HEK293 (cell line): ENCODE measurements at regions not wholly inside any gene's neighbourhood (a gene's known extent, or its start where the extent isn't known, plus 50 kb on each side); places are given as distances from the start of the nearest gene placed in this dataset.

Source experiments
- GLI2 ChIP-seq: fragments of 450-650 bp; formaldehyde crosslinking; IDR thresholded peaks from 2 replicates; pipeline ENCODE4; 2017; ENCODE audit warnings: missing biosample characterization, missing genetic modification characterization, low read depth, borderline replicate concordance
- KLF9 ChIP-seq: fragments of 450-650 bp; formaldehyde crosslinking; IDR thresholded peaks from 2 replicates; pipeline ENCODE4 v1.5.1; 2016; ENCODE audit warnings: missing biosample characterization, missing genetic modification characterization, low read depth
- MZF1 ChIP-seq: fragments of 450-650 bp; formaldehyde crosslinking; IDR thresholded peaks from 2 replicates; pipeline ENCODE4 v1.5.1; 2017; ENCODE audit warnings: missing biosample characterization, missing genetic modification characterization, borderline replicate concordance
- PRDM1 ChIP-seq: fragments of 450-650 bp; formaldehyde crosslinking; IDR thresholded peaks from 2 replicates; pipeline ENCODE4; 2016; ENCODE audit warnings: missing biosample characterization, missing genetic modification characterization
- TCF7L2 ChIP-seq: IDR thresholded peaks from 2 replicates; pipeline ENCODE4 v1.6.1; 2011; ENCODE audit warnings: low read depth, mild to moderate bottlenecking, inconsistent platforms, low read length, moderate library complexity, borderline replicate concordance
- ZNF426 ChIP-seq: fragments of 450-650 bp; formaldehyde crosslinking; IDR thresholded peaks from 2 replicates; pipeline ENCODE4 v1.5.1; 2017; ENCODE audit warnings: missing biosample characterization, missing genetic modification characterization, mild to moderate bottlenecking, inconsistent platforms, moderate library complexity
- TF ChIP-seq, protein P1 (sequence below): fragments of 450-650 bp; formaldehyde crosslinking; IDR thresholded peaks from 2 replicates; pipeline ENCODE4 v1.5.1; 2016; ENCODE audit warnings: missing biosample characterization, missing genetic modification characterization
- TF ChIP-seq, protein P2 (sequence below): fragments of 450-650 bp; formaldehyde crosslinking; IDR thresholded peaks from 2 replicates; pipeline ENCODE4 v1.5.1; 2016; ENCODE audit warnings: missing biosample characterization, missing genetic modification characterization
- TF ChIP-seq, protein P3 (sequence below): fragments of 450-650 bp; formaldehyde crosslinking; IDR thresholded peaks from 2 replicates; pipeline ENCODE4 v1.5.1; 2016; ENCODE audit warnings: missing biosample characterization, missing genetic modification characterization
- TF ChIP-seq, protein P4 (sequence below): sonication (generic); formaldehyde crosslinking; IDR thresholded peaks from 2 replicates; pipeline ENCODE4 v1.8.1; 2022; ENCODE audit warnings: mild to moderate bottlenecking, moderate library complexity, missing genetic modification reagents

DNA sequence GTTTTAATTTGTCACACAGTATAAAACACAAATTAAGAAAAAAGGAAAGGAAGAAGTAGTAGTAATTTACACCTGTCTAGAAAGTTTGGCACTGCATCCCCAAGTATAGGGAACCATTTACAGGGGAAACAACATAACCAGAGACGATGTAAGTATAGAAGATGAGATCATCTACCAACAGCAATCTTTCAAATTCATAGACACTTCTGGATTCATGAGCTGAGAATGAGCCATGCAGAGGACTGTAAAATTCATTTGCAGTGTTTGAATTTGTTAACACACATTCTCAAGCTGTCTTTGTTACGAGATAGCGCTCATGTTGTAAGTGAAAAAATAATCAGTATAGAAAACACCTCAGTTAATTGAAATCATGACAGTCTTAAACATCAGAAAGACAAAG is 337.0 kb upstream of the MEOX2 start:
- TF ChIP-seq ZNF426 (tag by site-specific recombination) (no peak), PRDM1 (tag by site-specific recombination) (no peak), TCF7L2 (no peak), MZF1 (tag by site-specific recombination) (no peak), GLI2 (tag by site-specific recombination) (no peak), KLF9 (no peak)
- TF ChIP-seq, protein P1, sequence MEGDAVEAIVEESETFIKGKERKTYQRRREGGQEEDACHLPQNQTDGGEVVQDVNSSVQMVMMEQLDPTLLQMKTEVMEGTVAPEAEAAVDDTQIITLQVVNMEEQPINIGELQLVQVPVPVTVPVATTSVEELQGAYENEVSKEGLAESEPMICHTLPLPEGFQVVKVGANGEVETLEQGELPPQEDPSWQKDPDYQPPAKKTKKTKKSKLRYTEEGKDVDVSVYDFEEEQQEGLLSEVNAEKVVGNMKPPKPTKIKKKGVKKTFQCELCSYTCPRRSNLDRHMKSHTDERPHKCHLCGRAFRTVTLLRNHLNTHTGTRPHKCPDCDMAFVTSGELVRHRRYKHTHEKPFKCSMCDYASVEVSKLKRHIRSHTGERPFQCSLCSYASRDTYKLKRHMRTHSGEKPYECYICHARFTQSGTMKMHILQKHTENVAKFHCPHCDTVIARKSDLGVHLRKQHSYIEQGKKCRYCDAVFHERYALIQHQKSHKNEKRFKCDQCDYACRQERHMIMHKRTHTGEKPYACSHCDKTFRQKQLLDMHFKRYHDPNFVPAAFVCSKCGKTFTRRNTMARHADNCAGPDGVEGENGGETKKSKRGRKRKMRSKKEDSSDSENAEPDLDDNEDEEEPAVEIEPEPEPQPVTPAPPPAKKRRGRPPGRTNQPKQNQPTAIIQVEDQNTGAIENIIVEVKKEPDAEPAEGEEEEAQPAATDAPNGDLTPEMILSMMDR (tag by site-specific recombination) = no peak
- TF ChIP-seq, protein P2, sequence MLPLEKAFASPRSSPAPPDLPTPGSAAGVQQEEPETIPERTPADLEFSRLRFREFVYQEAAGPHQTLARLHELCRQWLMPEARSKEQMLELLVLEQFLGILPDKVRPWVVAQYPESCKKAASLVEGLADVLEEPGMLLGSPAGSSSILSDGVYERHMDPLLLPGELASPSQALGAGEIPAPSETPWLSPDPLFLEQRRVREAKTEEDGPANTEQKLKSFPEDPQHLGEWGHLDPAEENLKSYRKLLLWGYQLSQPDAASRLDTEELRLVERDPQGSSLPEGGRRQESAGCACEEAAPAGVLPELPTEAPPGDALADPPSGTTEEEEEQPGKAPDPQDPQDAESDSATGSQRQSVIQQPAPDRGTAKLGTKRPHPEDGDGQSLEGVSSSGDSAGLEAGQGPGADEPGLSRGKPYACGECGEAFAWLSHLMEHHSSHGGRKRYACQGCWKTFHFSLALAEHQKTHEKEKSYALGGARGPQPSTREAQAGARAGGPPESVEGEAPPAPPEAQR = no peak
- TF ChIP-seq, protein P3, sequence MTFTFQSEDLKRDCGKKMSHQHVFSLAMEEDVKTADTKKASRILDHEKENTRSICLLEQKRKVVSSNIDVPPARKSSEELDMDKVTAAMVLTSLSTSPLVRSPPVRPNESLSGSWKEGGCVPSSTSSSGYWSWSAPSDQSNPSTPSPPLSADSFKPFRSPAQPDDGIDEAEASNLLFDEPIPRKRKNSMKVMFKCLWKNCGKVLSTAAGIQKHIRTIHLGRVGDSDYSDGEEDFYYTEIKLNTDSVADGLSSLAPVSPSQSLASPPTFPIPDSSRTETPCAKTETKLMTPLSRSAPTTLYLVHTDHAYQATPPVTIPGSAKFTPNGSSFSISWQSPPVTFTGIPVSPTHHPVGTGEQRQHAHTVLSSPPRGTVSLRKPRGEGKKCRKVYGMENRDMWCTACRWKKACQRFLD = no peak
- TF ChIP-seq, protein P4, sequence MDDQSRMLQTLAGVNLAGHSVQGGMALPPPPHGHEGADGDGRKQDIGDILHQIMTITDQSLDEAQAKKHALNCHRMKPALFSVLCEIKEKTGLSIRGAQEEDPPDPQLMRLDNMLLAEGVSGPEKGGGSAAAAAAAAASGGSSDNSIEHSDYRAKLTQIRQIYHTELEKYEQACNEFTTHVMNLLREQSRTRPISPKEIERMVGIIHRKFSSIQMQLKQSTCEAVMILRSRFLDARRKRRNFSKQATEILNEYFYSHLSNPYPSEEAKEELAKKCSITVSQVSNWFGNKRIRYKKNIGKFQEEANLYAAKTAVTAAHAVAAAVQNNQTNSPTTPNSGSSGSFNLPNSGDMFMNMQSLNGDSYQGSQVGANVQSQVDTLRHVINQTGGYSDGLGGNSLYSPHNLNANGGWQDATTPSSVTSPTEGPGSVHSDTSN (CRISPR knock-in tag) = no peak
